Astrocyte (in vitro differentiated cells and primary cell): ENCODE measurements at regions not wholly inside any gene's neighbourhood (a gene's known extent, or its start where the extent isn't known, plus 50 kb on each side); places are given as distances from the start of the nearest gene placed in this dataset.

Experiments used
- CTCF ChIP-seq: IDR thresholded peaks from 2 replicates; pipeline ENCODE4 v1.5.1; 2011; ENCODE audit warnings: low read depth, mild to moderate bottlenecking, inconsistent platforms, low read length, moderate library complexity; ENCODE audit not compliant: insufficient read depth
- EZH2 ChIP-seq: IDR thresholded peaks from 2 replicates; pipeline ENCODE4 v1.6.1; 2012; ENCODE audit warnings: mild to moderate bottlenecking, low read length, inconsistent platforms; ENCODE audit not compliant: insufficient read depth

- no peak for TF ChIP-seq CTCF
- TF ChIP-seq EZH2 = no peak
Measured at GRCh38 chr12:58286353-58286752, 345.0 kb downstream of the ATP23 start.
